GM04503 (cell line): ENCODE measurements at regions not wholly inside any gene's neighbourhood (a gene's known extent, or its start where the extent isn't known, plus 50 kb on each side); places are given as distances from the start of the nearest gene placed in this dataset.
"Not testable (repeated sequence)": the region's sequence is repeated elsewhere in the genome, so short reads cannot be mapped to it uniquely, and the experiment has no call there.

Experiments
- DNase-seq: peaks from one replicate; pipeline ENCODE4 v3.0.0-alpha.2; 2012; ENCODE audit warnings: low read depth

DNA sequence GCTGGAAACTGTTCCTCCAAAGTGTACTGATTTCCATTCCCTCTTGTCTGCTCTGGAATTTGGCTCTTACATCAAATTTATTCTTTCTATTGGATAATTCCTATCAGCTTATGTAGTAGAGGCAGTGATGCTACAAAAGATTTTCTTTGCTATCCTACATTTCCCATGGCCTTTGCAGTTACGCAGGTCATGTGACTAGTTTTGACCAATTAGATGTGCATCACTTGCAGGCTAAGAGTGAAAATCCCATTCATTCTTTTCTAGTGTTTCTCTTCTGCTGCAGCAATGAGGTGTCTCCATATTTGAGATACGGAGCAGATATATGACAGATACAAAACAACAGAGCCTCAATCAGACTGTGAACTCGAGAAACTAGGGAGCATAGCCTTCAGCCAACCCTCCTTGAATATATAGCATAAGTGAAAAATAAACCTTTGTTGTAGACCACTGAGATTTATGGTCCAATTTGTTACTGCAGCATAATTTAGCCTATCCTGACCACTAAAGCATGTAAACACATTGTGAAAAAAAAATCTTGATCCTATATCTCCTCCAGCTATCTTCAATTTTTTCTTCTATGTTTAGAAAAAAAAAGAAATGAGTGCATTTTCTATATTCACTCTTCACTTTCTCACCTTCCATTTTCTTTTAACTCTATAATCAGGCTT, 102.0 kb downstream of the HNMT start:
- DNase-seq: no peak

- no peak for DNase-seq
These were observed 102.6 kb downstream of the HNMT start for GRCh38 chr2:138066841-138067240.

- not testable (repeated sequence) for DNase-seq
These were observed 104.4 kb downstream of the HNMT start for GRCh38 chr2:138068669-138069068.

DNA sequence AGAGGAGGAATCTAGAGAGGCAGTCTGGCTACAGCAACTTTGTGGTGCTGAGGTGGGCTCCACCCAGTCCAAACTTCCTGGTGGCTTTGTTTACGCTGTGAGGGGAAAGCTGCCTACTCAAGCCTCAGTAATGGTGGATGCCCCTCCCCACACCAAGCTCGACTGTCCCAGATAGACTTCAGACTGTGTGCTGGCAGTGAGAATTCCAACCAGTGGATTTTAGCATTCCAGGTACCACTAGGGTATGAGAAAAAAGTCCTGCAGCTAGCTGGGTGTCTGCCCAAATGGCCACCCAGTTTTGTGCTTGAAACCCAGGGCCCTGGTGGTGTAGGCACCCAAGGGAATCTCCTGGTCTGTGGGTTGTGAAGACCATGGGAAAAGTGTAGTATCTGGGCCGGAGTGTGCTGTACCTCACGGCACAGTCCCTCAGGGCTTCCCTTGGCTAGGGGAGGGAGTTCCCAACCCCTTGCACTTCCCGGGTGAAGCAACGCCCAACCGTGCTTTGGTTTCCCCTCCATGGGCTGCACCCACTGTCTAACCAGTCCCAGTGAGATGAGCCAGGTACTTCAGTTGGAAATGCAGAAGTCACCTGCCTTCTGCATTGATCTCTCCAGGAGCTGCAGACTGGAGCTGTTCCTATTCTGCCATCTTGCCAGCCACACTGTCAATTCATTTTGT, 106.9 kb downstream of the HNMT start:
- DNase-seq: not testable (repeated sequence)

- DNase-seq: no peak
These were observed 107.7 kb downstream of the HNMT start for GRCh38 chr2:138071720-138072719.

GRCh38 chr2:138078153-138078552, 113.9 kb downstream of the HNMT start:
- no peak for DNase-seq

GRCh38 chr2:138079976-138080375, 115.7 kb downstream of the HNMT start:
- no peak for DNase-seq

GRCh38 chr2:138081225-138082073, 117.2 kb downstream of the HNMT start:
- no peak for DNase-seq

DNA sequence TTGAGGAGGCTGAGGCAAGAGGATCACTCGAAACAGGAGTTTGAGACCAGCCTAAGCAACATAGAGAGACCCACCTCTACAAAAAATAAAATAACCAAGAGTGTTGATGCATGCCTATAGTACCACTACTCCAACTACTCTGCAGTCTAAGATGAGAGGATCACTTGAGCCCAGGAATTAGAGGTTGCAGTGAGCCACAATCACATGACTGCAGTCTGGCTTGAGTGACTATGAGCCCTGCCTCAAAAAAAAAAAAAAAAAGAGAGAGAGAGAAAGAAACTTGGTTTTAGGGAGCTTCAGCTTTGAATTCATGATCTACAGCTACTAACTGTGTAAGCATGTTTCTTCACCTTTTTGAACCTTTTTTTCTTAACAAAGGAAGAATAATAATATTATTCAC, 119.9 kb downstream of the HNMT start:
- no peak for DNase-seq

DNA sequence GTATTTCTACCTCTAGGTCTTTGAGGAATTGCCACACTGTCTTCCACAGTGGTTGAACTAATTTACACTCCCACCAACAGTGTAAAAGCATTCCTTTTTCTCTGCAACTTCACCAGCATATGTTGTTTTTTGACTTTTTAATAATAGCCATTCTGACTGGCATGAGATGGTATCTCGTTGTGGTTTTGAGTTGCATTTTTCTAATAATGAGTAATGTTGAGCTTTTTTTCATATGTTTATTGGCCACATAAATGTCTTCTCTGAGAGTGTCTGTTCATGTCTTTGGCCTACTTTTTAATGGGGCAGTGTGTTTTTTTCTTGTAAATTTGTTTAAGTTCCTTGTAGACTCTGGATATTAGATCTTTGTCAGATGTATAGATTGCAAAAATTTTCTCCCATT, 121.2 kb downstream of the HNMT start:
- not testable (repeated sequence) for DNase-seq

DNA sequence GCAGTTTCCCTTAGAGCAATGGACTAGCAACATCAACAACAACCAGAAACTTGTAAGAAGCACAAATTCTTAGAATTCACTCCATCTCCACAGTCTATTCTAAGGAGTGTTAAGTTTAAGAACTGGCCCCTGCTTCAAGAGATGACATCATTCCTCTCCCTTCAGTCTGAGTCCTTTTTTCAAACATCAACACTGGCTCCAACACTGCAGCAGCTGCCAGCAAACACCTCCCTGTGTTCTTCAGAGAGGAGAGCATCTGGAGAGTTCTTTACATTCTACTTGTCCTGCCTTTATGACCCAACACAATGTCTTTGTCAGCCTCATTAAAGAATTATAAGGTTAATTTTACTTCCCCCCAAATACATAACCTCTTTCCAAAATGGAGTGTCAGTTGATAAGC, 122.3 kb downstream of the HNMT start:
- DNase-seq: no peak

- no peak for DNase-seq
These were observed 123.7 kb downstream of the HNMT start for GRCh38 chr2:138087751-138088593.

DNA sequence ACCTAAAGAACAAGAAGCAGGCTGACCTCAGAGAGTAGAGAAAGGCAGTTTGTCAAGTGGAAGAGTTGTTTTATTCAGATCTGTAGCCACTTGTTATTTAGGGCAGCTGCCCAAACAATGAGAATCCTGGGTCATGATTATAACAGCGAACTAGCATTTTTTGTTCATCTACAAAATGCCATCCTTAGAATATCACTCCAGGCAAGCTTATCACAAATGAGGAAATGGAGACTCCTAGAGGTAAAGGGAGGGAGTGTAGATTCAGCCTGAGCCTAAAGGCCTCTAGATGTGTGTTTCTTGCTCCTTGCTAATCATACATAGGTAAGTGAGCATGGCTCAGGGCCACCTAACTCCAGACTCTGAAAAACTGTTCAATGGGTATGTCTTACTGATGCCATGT, 126.1 kb downstream of the HNMT start:
- no peak for DNase-seq

- DNase-seq: no peak
These were observed 129.2 kb downstream of the HNMT start for GRCh38 chr2:138093455-138093854.

GRCh38 chr2:138094031-138094430, 129.8 kb downstream of the HNMT start:
- DNase-seq: no peak

- no peak for DNase-seq
These were observed 131.1 kb downstream of the HNMT start for GRCh38 chr2:138095336-138095735.

DNA sequence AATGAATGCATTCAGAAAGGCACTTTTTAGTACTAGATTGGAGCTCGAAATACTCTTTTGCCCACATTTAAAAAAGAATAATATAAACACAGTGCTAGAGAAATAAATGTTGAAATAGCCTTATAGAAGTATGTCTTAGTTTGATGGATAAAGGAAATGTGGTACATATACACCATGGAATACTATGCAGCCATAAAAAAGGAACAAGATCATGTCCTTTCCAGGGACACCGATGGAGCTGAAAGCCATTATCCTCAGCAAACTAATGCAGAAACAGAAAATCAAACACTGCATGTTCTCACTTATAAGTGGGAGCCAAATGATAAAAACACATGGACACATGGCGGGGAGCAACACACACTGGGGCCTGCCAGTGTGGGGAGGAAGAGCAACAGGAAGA, 135.0 kb downstream of the HNMT start:
- DNase-seq: not testable (repeated sequence)

DNA sequence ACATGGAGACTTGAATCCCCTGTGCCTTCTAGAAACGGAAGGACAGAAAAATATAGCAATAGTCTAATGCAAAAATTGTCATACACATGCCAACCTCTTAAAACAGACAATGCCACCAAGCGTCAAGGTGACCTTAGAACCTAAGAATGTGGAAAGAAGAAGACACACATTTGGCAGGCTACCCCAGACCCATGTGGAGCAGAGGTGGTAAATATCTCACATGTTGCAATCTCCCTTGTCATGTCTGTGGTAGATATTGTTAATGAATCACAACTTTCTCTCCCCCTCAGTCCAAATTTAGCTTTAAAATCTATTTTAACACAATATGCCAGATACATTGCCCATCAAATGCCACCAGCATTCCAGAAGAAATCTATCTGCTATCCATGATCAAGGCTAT, 137.4 kb downstream of the HNMT start:
- DNase-seq: no peak

DNA sequence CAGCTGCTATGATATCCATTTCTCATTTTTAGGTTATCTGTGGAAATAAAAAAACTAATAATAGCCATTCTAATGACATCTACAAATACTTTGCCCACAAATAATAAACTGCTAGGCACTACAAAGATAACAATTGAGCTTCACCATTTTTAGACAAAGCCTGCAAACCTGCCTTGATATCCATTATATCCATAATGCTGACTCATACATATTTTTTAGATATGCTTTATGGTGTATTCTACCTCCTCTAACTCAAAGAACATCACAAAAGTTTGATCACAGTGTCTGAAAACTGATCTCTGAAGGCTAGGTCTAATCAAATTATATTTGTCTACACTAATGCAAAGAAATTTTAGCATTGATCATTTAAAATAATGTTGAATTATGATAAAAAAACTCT, 138.4 kb downstream of the HNMT start:
- no peak for DNase-seq

- DNase-seq: no peak
These were observed 138.9 kb downstream of the HNMT start for GRCh38 chr2:138103156-138103555.

GRCh38 chr2:138104071-138104470, 139.8 kb downstream of the HNMT start:
- no peak for DNase-seq
